OCI-LY1 (cell line): ENCODE measurements at regions not wholly inside any gene's neighbourhood (a gene's known extent, or its start where the extent isn't known, plus 50 kb on each side); places are given as distances from the start of the nearest gene placed in this dataset.

ENCODE experiments used
- CTCF ChIP-seq: fragments of 200-600 bp; sonication (generic), shearing (Covaris generic); IDR thresholded peaks from 2 replicates; pipeline ENCODE4 v1.5.1; 2017; ENCODE audit warnings: mild to moderate bottlenecking, antibody characterized with exemption, low read length, moderate library complexity, mixed read lengths
- EZH2 ChIP-seq: fragments of 200-600 bp; sonication (generic), shearing (Covaris generic); IDR thresholded peaks from 2 replicates; pipeline ENCODE4 v1.8.0; 2017; ENCODE audit warnings: borderline replicate concordance, mixed run types, mild to moderate bottlenecking, antibody characterized with exemption, low read length, moderate library complexity, mixed read lengths

- TF ChIP-seq CTCF (no peak), EZH2 (no peak)
These were observed 85.4 kb downstream of the HES1 start for GRCh38 chr3:194221336-194221735.
